Middle frontal gyrus (tissue), 1 donor: ENCODE measurements at regions not wholly inside any gene's neighbourhood (a gene's known extent, or its start where the extent isn't known, plus 50 kb on each side); places are given as distances from the start of the nearest gene placed in this dataset.

Experiments
- DNase-seq: peaks from one replicate; pipeline ENCODE4 v3.0.0-alpha.2; 2015; ENCODE audit warnings: low spot score; ENCODE audit errors: extremely low spot score

- DNase-seq = no peak
Measured at GRCh38 chr2:223107825-223108224, 55.8 kb downstream of the KCNE4 start.

DNA sequence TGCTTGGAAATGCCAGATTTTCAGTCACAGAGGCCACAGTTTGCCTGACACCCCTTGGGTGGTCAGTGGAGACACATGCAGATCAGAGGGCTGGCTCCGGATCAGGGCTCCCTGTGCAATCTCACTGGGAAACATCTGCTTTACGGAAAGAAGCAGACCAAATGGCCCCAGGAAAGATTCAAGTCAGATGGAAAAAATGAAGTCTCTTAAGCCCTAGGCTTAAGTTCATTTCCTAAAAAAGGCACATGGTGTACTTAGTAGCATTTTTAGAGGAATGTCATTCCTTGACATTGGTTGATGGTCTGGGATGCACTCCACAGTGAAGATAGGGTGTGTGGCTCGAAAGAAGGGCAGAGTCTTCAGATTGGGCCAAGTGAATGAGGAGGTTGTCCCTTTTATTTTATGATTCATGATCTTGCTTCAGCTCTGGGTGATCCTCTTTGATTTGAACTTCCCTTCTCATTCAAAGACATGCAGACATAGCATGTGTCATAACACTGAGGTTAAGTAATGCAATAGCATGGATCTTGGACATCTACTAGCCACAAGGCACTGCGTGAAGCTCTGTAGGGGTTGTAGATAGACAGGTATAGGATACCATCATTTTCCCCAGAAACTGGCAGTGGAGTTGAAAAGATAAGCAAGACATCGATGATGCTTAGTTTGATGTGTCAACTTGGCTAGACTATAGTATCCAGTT, 56.5 kb downstream of the KCNE4 start:
- DNase-seq = no peak

DNA sequence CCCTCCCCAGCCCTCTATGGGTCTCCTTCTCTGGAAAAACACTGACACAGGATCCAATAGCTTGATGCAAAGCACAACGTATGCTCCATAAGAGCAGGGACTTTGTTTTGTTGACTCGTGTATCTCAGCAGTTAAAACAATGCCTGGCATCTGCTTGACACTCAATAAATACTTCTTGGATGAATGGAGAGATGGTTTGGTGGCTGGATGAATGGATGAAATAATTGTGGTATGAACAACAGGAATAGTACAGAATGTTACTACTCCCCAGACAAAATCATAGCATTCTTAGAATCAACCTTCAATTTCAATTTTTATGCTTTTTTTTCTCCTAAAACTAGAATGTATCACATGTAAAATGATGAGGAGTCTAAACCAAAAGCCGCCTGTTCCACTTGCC, 57.4 kb downstream of the KCNE4 start:
- no peak for DNase-seq

DNA sequence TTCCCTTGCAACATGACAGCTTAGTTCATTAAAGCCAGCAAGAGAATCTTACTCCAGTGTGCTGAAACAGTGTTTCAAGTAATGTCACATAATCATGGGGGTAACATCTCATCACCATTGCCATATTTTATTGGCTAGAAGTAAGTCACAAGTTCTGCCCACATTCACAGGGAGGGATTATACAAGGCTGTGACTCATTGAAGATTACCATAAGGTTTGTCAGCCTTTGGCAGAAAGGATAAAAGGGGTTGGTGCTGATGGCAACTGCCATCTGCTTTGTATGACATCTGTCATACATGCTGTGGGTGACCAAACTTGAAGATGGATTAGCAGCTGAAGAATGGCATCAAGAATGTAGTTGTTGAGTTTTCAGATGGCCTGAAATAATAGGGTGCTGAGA, 61.2 kb downstream of the KCNE4 start:
- no peak for DNase-seq

GRCh38 chr2:223114170-223114569, 62.2 kb downstream of the KCNE4 start:
- no peak for DNase-seq

- no peak for DNase-seq
Measured at GRCh38 chr2:223114917-223115316, 62.9 kb downstream of the KCNE4 start.

- no peak for DNase-seq
Measured at GRCh38 chr2:223117533-223117932, 65.5 kb downstream of the KCNE4 start.

DNA sequence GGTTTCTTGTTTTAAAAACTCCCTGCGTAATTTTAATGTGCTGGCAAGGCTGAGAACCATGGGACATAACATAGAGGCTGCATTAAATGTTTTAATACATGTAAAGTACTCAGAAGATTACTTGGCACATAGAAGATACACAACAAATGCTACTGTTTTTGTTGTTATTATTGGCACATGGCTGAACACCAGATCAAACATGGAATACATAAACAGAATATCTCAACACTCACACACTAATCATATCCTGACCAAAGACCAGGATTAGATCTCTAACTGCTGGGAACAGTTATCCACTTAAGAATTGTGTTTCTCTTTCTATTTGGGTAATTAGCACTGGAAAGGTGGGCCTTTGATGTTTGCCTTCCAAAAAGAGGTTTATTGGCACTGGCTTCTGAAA, 69.3 kb downstream of the KCNE4 start:
- no peak for DNase-seq

DNA sequence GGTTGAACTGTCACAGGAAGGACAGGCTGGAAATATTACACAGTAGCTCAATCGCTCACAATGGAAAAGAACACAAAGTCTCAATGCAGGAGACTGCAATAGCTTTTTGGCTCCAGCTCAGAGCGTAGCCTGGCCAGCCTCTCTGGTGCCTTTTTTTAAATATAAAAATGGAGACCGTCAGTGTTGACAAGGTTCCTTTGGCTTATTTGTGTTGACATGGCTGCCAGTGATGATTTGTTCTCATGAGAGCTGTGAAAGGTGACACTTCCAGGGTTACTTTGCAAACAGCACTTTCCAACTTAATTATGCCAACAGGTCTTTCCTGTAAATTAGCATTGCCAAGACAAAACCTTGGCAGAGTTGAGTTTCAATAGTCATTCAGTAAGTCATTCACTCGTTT, 70.8 kb downstream of the KCNE4 start:
- DNase-seq = no peak

DNA sequence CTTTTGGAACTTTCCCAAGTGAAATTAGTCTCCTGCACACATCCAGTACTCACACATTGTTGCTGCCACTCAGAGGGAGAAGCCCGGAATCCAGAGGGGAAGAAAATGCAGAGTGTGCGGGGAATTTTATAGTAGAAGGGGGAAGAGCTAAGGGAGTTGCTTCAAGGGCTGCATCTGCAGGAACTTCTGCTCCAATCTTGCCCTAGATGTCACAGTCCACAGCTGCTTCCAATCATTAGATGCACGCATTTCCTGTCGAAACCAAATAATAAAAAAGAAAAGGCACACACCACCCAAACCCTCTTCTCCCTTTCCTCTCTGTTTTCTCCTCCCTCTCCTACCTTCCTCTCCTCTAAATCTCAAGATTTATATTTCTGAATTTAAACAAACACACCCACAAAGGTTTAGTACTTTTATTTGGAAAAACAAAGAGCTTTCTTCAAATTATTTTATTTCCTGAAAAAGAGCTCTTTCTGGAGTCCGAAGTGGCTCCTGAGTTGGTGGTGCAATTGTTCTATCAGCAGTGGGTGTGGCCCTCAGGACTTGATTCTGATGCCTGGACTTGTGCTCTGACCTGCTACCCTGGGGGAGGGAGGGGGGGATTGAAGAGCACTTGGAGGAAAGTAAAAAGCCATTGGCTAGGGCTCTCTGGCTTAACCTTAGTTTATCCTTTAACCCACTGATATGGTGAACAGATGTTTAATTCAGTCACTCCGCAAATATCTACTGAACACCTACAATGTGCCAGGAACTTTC, 72.0 kb downstream of the KCNE4 start:
- no peak for DNase-seq

DNA sequence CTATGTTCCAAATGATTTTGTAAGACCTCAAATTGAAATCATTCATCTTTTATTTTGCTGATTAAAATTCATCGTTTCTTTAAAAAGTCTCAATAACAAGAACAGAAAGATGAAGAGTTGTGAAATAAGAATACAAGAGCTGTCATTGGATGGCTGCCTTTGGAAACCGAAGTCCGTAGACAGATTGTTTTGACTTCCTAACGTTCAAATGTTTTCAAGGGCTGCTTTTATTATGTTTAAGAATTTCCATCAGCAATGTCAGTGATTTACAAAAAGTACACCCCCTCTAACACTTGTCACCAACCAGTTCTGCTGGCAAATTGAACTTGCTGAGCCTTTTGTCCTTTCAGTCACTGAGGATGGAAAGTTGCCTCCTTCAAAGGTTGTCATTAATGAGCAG, 89.6 kb downstream of the KCNE4 start:
- DNase-seq = no peak

DNA sequence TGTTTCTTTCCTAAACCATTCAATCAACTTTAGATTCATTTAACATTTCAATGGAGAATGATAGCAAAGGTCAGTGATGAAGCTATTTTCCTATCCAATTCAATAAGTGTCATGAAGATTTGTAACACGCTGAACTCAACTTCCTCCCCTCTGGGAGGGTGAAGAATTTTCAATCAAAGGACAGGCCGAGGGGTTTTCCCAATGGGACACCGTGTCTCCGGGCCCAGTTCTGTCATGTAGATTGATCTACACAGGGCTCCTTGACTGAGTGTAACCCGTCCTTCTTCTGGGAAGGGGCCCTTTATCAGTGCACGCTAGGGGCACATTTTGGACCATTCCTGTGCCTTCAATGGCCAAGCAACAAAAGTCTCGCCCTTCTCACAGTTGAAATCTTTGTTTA, 90.1 kb downstream of the KCNE4 start:
- no peak for DNase-seq

DNA sequence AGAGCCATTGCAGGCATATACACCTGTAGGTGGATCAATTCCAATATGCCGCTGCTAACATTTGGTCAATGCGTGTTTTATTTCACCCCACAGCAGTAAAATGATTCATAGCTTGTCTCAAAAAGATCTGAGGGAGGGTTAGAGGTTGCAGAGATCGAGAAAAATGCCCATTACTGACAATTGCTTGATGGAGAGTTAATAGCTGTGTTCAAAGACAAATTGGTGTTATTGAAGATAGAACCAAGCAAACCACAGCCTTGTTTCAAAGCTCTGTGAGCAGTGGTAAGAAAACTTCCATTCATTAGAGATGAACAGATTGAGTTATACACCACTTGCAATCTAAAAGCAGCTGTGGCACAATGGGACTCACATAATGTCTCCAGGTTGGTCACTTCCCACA, 95.4 kb downstream of the KCNE4 start:
- DNase-seq = no peak

DNA sequence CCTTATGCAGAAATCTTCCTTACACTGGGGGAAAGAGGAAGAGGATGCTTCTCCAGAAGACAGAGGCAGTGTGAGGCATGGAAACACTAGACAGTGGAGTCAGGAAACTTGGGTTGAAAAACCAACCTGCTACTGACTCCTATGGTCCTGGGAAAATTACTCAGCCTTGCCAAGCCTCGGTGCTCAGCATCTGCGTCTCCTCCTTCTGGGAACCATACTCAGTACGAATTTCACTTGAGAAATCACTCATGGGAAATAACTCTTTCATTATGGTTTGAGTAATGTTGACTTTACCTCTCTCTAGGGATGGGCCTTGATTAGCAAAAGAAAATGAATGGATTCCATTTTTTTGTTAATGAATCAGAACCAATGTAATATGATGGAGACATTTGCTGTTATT, 96.5 kb downstream of the KCNE4 start:
- no peak for DNase-seq

DNA sequence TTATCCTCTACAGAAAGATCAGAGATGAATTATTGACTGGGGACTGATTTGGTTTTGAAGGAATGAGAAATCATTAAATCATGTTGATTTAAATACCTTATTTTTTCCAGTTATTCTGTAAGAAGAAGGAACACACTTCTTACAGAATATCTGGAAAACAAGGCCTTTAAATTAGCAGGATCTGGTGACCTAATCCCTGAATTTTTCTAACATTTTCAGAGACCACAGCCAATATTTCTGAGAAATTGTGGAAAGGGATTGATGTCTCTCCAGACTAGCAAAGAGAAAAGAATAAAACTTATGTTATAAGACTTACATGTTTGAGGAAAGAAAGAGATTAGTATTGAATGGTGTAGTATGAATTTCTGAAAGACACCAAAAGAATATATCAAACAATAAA, 104.0 kb downstream of the KCNE4 start:
- DNase-seq = no peak

DNA sequence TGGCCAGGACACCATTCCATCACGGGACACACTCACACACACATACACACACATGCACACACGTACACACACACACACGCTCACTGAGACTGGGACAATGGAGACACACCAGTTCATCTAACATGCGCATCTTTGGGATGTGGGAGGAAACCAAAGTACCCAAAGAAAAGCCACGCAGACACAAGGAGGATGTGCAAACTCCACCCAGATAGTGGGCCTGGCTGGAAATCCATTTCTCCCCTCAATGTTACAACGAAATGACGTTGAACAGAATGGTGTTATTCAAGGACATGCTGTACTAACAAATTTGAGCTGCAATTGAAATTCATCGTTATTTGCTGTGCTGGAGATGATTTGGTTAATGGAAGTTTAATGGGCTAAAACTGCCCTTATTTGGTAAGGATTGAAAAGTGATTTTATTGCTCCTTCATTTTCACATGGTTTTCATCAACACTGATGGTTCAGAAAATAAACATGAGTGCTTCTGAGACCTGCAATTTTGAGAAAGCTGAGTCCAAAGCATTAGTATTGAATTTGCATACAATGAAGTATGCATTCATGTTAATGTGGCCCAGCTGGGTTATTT, 110.0 kb downstream of the KCNE4 start:
- no peak for DNase-seq

DNA sequence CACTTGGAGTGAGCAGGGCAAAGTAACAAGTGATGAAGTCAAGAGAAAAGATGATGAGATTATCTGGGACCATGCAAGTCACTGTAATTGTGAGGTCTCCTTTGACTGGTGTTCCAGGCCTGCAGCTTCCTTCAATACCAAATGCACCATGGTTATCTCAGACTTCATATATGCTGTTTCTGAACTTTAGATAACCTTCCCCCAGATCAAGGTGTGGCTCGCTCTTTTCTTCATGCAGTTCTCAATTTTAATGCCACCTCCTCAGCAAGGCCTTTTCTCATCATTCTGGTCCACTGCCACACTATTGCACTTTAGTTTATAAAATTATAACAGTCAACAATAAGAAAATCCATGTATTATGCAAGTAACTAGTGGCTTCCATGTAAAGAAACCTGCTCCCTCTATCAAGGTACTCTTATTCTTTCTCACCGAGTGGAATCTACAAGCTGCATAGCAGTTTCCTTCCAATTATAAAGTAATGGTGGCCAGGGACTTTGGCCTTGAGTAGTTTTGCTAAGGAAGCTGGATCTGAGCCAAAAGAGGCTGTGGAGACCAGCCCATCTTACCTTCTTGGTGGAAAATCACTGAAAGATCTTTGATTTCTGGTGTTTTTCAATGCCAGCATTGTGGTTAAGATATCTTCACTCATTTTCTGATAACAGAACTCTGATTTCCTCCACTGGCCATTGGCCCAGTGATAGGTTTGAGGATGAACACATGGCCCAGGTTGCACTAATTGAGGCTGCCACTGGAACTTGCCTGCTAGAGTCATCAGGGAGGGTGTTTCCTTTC, 113.6 kb downstream of the KCNE4 start:
- no peak for DNase-seq

DNA sequence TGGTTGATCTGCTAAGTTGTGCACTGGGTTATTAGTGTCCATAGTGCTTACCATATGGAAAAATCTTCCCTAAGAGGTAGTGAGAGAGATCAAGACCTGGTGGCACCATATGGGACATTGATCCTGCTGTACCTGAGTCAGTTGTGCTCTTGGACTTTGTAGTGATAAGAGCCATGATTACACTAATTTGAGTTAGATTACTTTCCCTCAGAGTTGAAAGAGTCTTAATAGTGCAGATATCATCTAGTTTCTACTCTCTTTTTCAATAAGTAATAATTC, 114.2 kb downstream of the KCNE4 start:
- no peak for DNase-seq

- no peak for DNase-seq
Measured at GRCh38 chr2:223166983-223167650, 115.1 kb downstream of the KCNE4 start.

GRCh38 chr2:223169830-223170605, 118.0 kb downstream of the KCNE4 start:
- no peak for DNase-seq

GRCh38 chr2:223176970-223177369, 125.0 kb downstream of the KCNE4 start:
- DNase-seq = no peak
